Right lobe of liver (tissue), 6 donors: ENCODE measurements at regions not wholly inside any gene's neighbourhood (a gene's known extent, or its start where the extent isn't known, plus 50 kb on each side); places are given as distances from the start of the nearest gene placed in this dataset.

Experiments used
- ATAC-seq, 4 donors: fragments of 200-7000 bp; cut with Tn5 transposase; one replicate each; pipeline ENCODE4 v1.9.1; 2020; ENCODE audit warnings: mild to moderate bottlenecking in 4 of 4, moderate library complexity in 4 of 4
- DNase-seq, 3 donors: peaks; one replicate each; pipeline ENCODE4 v3.0.0-alpha.2; 2020
- H3K27ac ChIP-seq, 3 donors: fragments of 200-600 bp; one replicate each; pipeline ENCODE4 v1.8.0; 2022
- H3K27me3 ChIP-seq, 2 donors: fragments of 200-600 bp; one replicate each; pipeline ENCODE4 v1.8.0; 2022
- H3K36me3 ChIP-seq, 4 donors: fragments of 200-600 bp; sonication (generic) in 1 of 4; one replicate each; pipeline versions ENCODE4 v1.5.1 to v1.8.0; 2017 to 2022; ENCODE audit warnings: control low read depth in 1 of 4
- H3K4me1 ChIP-seq, 4 donors: fragments of 200-600 bp; sonication (generic) in 1 of 4; one replicate each; pipeline versions ENCODE4 v1.5.1 to v1.8.0; 2017 to 2022; ENCODE audit warnings: control low read depth in 1 of 4
- H3K4me3 ChIP-seq, 3 donors: fragments of 200-600 bp; one replicate each; pipeline ENCODE4 v1.8.0; 2022
- H3K9me3 ChIP-seq, 4 donors: fragments of 200-600 bp; sonication (generic) in 1 of 4; one replicate each; pipeline versions ENCODE4 v1.5.1 to v1.8.0; 2017 to 2022; ENCODE audit warnings: control low read depth in 1 of 4
- CTCF ChIP-seq, 4 donors: fragments of 200-600 bp in 3 of 4; fragments of 450-650 bp in 1 of 4; IDR thresholded peaks; one replicate each; pipeline versions ENCODE4 v1.5.1 to v1.8.0; 2016 to 2022; ENCODE audit warnings: antibody characterized with exemption in 4 of 4, mild to moderate bottlenecking in 2 of 4
- POLR2A ChIP-seq: fragments of 450-650 bp; IDR thresholded peaks from one replicate; pipeline ENCODE4 v1.6.1; 2017; ENCODE audit warnings: antibody characterized with exemption, mild to moderate bottlenecking
- WGBS: methylation state at CpG from one replicate; pipeline ENCODE4 v1.1.6; 2018; ENCODE audit warnings: low coverage, low lambda C conversion rate; ENCODE audit not compliant: insufficient coverage; ENCODE audit errors: missing lambda C conversion rate; 5-methylcytosine and 5-hydroxymethylcytosine counted together
- intact Hi-C, 2 donors: fragments of 100-400 bp; cut with DNase I; formaldehyde crosslinking; loops; one replicate each; pipeline versions ENCODE4 v1.11.2 to v1.14.1; 2022
- donor health status: DM: no; HTN: yes; CAD: no.
- donor health status: DM: no; HTN: no; CAD: no.
- donor health status: DM: no; HTN: no; CAD: no.
- donor health status: DM: no; HTN: yes; CAD: no.
- donor health status: DM: no; HTN: yes; CAD: no.

- no peak for DNase-seq
- H3K27me3 ChIP-seq: no peaks in the 10 kb centered on the region
- 83% methylated on average over 1 of the region's 1 CpG for WGBS
Observed at GRCh38 chr18:46426679-46427047, 230.4 kb downstream of the LOXHD1 start.

More at GRCh38 chr18:46426679-46427047, 230.4 kb downstream of the LOXHD1 start:
- H3K4me3 ChIP-seq: no peak overlapping the region
- no peak for TF ChIP-seq POLR2A
- no peak for TF ChIP-seq CTCF (IDR thresholded peaks at IDR 0.05)
- peaks cover 0 to 33% (median 11%) of the 10 kb centered on the region in 4 donors for H3K4me1 ChIP-seq
- no peak for ATAC-seq
- intact Hi-C loops: no loop called here
- H3K9me3 ChIP-seq: no peaks in the 10 kb centered on the region
- no peak overlapping the region for H3K27ac ChIP-seq
- no peaks in the 10 kb centered on the region for H3K36me3 ChIP-seq
